A549 (cell line): ENCODE measurements at regions not wholly inside any gene's neighbourhood (a gene's known extent, or its start where the extent isn't known, plus 50 kb on each side); places are given as distances from the start of the nearest gene placed in this dataset.

ENCODE experiments used
- CEBPB ChIP-seq, 2 experiments: fragments of >200 bp in 1 of 2; sonication (Bioruptor Twin) in 1 of 2; formaldehyde crosslinking in 1 of 2; IDR thresholded peaks; 2 replicates each; pipeline ENCODE4 v1.6.1; 2012 to 2016
- CHD2 ChIP-seq: fragments of 150-350 bp; IDR thresholded peaks from 2 replicates; pipeline ENCODE4 v1.6.1; 2014; ENCODE audit warnings: low read length; ENCODE audit not compliant: partially characterized antibody
- CTCF ChIP-seq: fragments of >200 bp; sonication (Bioruptor Twin); formaldehyde crosslinking; IDR thresholded peaks from 3 replicates; pipeline ENCODE4 v1.5.1; 2016
- GATA3 ChIP-seq: IDR thresholded peaks from 2 replicates; pipeline ENCODE4 v1.6.1; 2012; ENCODE audit warnings: borderline replicate concordance
- MAX ChIP-seq: IDR thresholded peaks from 2 replicates; pipeline ENCODE4 v1.6.1; 2012
- MYC ChIP-seq: IDR thresholded peaks from 2 replicates; pipeline ENCODE4 v1.6.1; 2012; ENCODE audit warnings: mild to moderate bottlenecking, inconsistent platforms, low read length, improper control_type of control experiment, borderline replicate concordance
- RAD21 ChIP-seq, 2 experiments: fragments of >200 bp in 1 of 2; sonication (Bioruptor Twin) in 1 of 2; formaldehyde crosslinking in 1 of 2; IDR thresholded peaks in 1 of 2; conservative IDR thresholded peaks in 1 of 2; 2 replicates in 1 of 2; 3 replicates in 1 of 2; pipeline ENCODE4 v1.6.1; 2012 to 2018; ENCODE audit warnings: inconsistent platforms in 1 of 2
- ZSCAN20 ChIP-seq: fragments of 250-450 bp; sonication (Bioruptor Pico); IDR thresholded peaks from 2 replicates; pipeline ENCODE4 v1.8.0; 2022; ENCODE audit warnings: mild to moderate bottlenecking, moderate library complexity

- TF ChIP-seq CTCF, result no peak
- no peak for TF ChIP-seq GATA3
- TF ChIP-seq CEBPB (IDR thresholded peaks at IDR 0.05), result no peak
- no peak for TF ChIP-seq MAX
- TF ChIP-seq RAD21 (conservative IDR thresholded peaks at IDR 0.05 in 1 of 2, IDR thresholded peaks at IDR 0.05 in 1 of 2), result no peak
- no peak for TF ChIP-seq CHD2
- no peak for TF ChIP-seq ZSCAN20 (CRISPR knock-in tag)
- no peak for TF ChIP-seq MYC
Observed at GRCh38 chr1:37167479-37167878, 133.2 kb upstream of the GRIK3 start.
